MM.1S (cell line): ENCODE measurements at regions not wholly inside any gene's neighbourhood (a gene's known extent, or its start where the extent isn't known, plus 50 kb on each side); places are given as distances from the start of the nearest gene placed in this dataset.

Source experiments
- CTCF ChIP-seq: fragments of 300-600 bp; sonication (generic); IDR thresholded peaks from 2 replicates; pipeline ENCODE4 v1.5.1; 2016; ENCODE audit warnings: antibody characterized with exemption, low read length, mixed read lengths
- EZH2 ChIP-seq: fragments of 300-600 bp; sonication (generic); optimal IDR thresholded peaks from 2 replicates; pipeline ENCODE3; 2017; ENCODE audit warnings: low read depth, mild to moderate bottlenecking, antibody characterized with exemption, low read length, mixed read lengths
- EZH2phosphoT487 ChIP-seq: fragments of 300-600 bp; sonication (generic); IDR thresholded peaks from 2 replicates; pipeline ENCODE4 v1.6.1; 2018; ENCODE audit warnings: antibody characterized with exemption, low read length

GRCh38 chr16:56063111-56063510 is 128.2 kb upstream of the GNAO1 start:
- TF ChIP-seq CTCF (no peak), EZH2 (no peak), EZH2phosphoT487 (no peak)
